ENCODE measurements at regions not wholly inside any gene's neighbourhood (a gene's known extent, or its start where the extent isn't known, plus 50 kb on each side); places are given as distances from the start of the nearest gene placed in this dataset.
"Not testable (repeated sequence)": the region's sequence is repeated elsewhere in the genome, so short reads cannot be mapped to it uniquely, and the experiment has no call there.

GRCh38 chr9:106456581-106456980 is 406.4 kb upstream of the ZNF462 start:
- DNase-seq, result no peak
- no peaks in the 10 kb centered on the region for H3K27me3 Mint-ChIP-seq
- H3K4me1 Mint-ChIP-seq, result no peaks in the 10 kb centered on the region
- H3K36me3 Mint-ChIP-seq, result no peaks in the 10 kb centered on the region
- peaks cover 7% of the 10 kb centered on the region for H3K9me3 Mint-ChIP-seq
- H3K4me3 Mint-ChIP-seq, result no peak overlapping the region
- no peak overlapping the region for H3K27ac Mint-ChIP-seq

- no peaks in the 10 kb centered on the region for H3K4me1 Mint-ChIP-seq
- H3K27me3 Mint-ChIP-seq, result no peaks in the 10 kb centered on the region
- H3K27ac Mint-ChIP-seq, result no peak overlapping the region
- DNase-seq, result no peak
- peaks cover 9% of the 10 kb centered on the region for H3K9me3 Mint-ChIP-seq
- peaks cover under 1% of the 10 kb centered on the region for H3K36me3 Mint-ChIP-seq
- no peak overlapping the region for H3K4me3 Mint-ChIP-seq
Measured at GRCh38 chr9:106467113-106467864, 395.7 kb upstream of the ZNF462 start.

GRCh38 chr9:106467865-106468164 is 395.2 kb upstream of the ZNF462 start:
- DNase-seq, result no peak
- H3K4me1 Mint-ChIP-seq, result no peaks in the 10 kb centered on the region
- H3K36me3 Mint-ChIP-seq, result peaks cover 2% of the 10 kb centered on the region
- H3K9me3 Mint-ChIP-seq, result peaks cover 9% of the 10 kb centered on the region
- no peak overlapping the region for H3K27ac Mint-ChIP-seq
- H3K4me3 Mint-ChIP-seq, result no peak overlapping the region
- no peaks in the 10 kb centered on the region for H3K27me3 Mint-ChIP-seq

GRCh38 chr9:106468431-106468830 is 394.5 kb upstream of the ZNF462 start:
- no peaks in the 10 kb centered on the region for H3K27me3 Mint-ChIP-seq
- no peaks in the 10 kb centered on the region for H3K4me1 Mint-ChIP-seq
- H3K9me3 Mint-ChIP-seq, result peaks cover 8% of the 10 kb centered on the region
- DNase-seq, result no peak
- H3K27ac Mint-ChIP-seq, result no peak overlapping the region
- no peak overlapping the region for H3K4me3 Mint-ChIP-seq
- peaks cover 2% of the 10 kb centered on the region for H3K36me3 Mint-ChIP-seq

DNA sequence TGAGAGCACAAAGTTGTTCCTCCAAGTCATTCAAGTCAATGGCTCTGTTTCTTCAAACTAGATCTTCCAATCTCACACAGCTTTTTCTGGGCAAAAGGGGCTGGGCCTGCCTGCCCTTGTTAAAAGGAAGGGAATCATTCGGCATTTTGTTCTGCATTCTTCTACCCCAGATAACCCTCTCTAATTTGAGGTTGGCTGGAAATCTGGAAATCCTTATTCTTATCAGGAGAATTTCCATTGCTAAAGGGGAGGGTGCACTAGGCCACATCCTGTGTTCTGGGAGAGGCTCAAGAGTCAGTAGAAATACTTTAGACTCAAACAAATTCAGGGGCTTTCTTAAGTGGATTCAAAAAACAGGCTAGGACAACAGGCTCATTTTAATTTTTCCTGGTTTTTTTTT is 384.7 kb upstream of the ZNF462 start:
- Mint-ChIP-seq H3K27me3 (no peaks in the 10 kb centered on the region), H3K36me3 (no peaks in the 10 kb centered on the region), H3K4me3 (no peak overlapping the region), H3K4me1 (no peaks in the 10 kb centered on the region), H3K27ac (no peak overlapping the region), H3K9me3 (peaks cover 7% of the 10 kb centered on the region)
- no peak for DNase-seq

- H3K4me3 Mint-ChIP-seq, result no peak overlapping the region
- no peak overlapping the region for H3K27ac Mint-ChIP-seq
- no peaks in the 10 kb centered on the region for H3K27me3 Mint-ChIP-seq
- DNase-seq, result no peak
- H3K36me3 Mint-ChIP-seq, result no peaks in the 10 kb centered on the region
- H3K9me3 Mint-ChIP-seq, result peaks cover 4% of the 10 kb centered on the region
- no peaks in the 10 kb centered on the region for H3K4me1 Mint-ChIP-seq
Measured at GRCh38 chr9:106478727-106479126, 384.2 kb upstream of the ZNF462 start.

GRCh38 chr9:106479679-106480078 is 383.3 kb upstream of the ZNF462 start:
- no peak for DNase-seq
- H3K4me1 Mint-ChIP-seq, result no peaks in the 10 kb centered on the region
- no peaks in the 10 kb centered on the region for H3K36me3 Mint-ChIP-seq
- H3K27me3 Mint-ChIP-seq, result no peaks in the 10 kb centered on the region
- peaks cover 2% of the 10 kb centered on the region for H3K9me3 Mint-ChIP-seq
- H3K27ac Mint-ChIP-seq, result no peak overlapping the region
- no peak overlapping the region for H3K4me3 Mint-ChIP-seq

GRCh38 chr9:106481013-106481609 is 381.9 kb upstream of the ZNF462 start:
- Mint-ChIP-seq H3K27ac (no peak overlapping the region), H3K36me3 (no peaks in the 10 kb centered on the region), H3K4me1 (no peaks in the 10 kb centered on the region), H3K9me3 (peaks cover 2% of the 10 kb centered on the region), H3K27me3 (no peaks in the 10 kb centered on the region), H3K4me3 (no peak overlapping the region)
- DNase-seq, result no peak

DNA sequence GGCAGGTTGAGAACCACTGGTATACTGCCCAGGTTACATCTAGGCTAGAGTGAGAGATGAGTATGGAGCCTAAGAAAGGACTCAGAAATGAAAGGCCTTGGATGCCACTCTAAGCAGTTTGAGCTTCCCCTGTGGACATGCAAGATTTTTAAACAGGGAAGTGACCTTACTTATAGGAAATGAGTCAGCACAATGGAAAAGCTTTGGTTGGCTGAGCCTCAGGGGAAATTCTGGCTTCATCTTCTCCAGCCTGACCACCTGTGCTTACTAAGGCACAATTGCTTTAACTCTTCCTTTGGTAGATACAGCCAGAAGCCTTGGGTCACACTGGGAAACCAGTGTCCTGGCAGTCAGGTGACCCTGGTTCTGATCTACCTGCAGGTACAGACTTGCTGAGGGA is 380.2 kb upstream of the ZNF462 start:
- Mint-ChIP-seq H3K4me3 (no peak overlapping the region), H3K9me3 (no peaks in the 10 kb centered on the region), H3K27ac (no peak overlapping the region), H3K4me1 (no peaks in the 10 kb centered on the region), H3K27me3 (no peaks in the 10 kb centered on the region), H3K36me3 (no peaks in the 10 kb centered on the region)
- no peak for DNase-seq

DNA sequence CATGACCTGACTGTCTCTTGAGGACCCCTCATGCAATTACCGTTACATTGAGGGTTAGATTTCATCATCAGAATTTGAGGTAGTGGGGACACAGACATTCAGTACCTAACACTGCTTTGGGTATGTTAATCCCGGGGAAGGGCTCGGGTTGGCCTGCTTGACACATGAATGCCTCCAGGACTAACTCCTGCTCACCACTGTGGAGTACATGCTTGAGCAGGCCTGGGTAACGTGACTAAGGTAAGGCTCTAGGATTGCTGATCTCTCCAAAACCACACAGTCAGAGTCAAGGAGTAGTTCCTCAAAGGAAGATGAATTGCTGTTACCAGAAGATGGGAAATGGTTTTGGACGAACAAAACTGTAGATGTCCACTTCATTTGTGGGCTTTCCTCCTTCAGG is 376.3 kb upstream of the ZNF462 start:
- Mint-ChIP-seq H3K4me3 (no peak overlapping the region), H3K36me3 (no peaks in the 10 kb centered on the region), H3K9me3 (peaks cover 1% of the 10 kb centered on the region), H3K4me1 (no peaks in the 10 kb centered on the region), H3K27me3 (no peaks in the 10 kb centered on the region), H3K27ac (no peak overlapping the region)
- DNase-seq, result no peak

- Mint-ChIP-seq H3K36me3 (no peaks in the 10 kb centered on the region), H3K27ac (no peak overlapping the region), H3K4me1 (no peaks in the 10 kb centered on the region), H3K4me3 (no peak overlapping the region), H3K9me3 (peaks cover 1% of the 10 kb centered on the region), H3K27me3 (no peaks in the 10 kb centered on the region)
- DNase-seq, result no peak
Measured at GRCh38 chr9:106487266-106487665, 375.7 kb upstream of the ZNF462 start.

- H3K36me3 Mint-ChIP-seq, H3K27ac Mint-ChIP-seq, H3K4me3 Mint-ChIP-seq, DNase-seq, H3K27me3 Mint-ChIP-seq, H3K4me1 Mint-ChIP-seq: not testable (repeated sequence)
- peaks cover 11% of the 10 kb centered on the region for H3K9me3 Mint-ChIP-seq
Measured at GRCh38 chr9:106492126-106492525, 370.8 kb upstream of the ZNF462 start.

GRCh38 chr9:106500171-106500570 is 362.8 kb upstream of the ZNF462 start:
- Mint-ChIP-seq H3K9me3 (peaks cover 3% of the 10 kb centered on the region), H3K27ac (no peak overlapping the region), H3K27me3 (no peaks in the 10 kb centered on the region)

GRCh38 chr9:106501210-106501609 is 361.8 kb upstream of the ZNF462 start:
- not testable (repeated sequence) for H3K4me3 Mint-ChIP-seq, H3K36me3 Mint-ChIP-seq, DNase-seq, H3K9me3 Mint-ChIP-seq, H3K27me3 Mint-ChIP-seq, H3K4me1 Mint-ChIP-seq, H3K27ac Mint-ChIP-seq

More at GRCh38 chr9:106500171-106500570, 362.8 kb upstream of the ZNF462 start:
- Mint-ChIP-seq H3K4me3 (no peak overlapping the region), H3K36me3 (no peaks in the 10 kb centered on the region), H3K4me1 (no peaks in the 10 kb centered on the region)
- DNase-seq, result no peak

GRCh38 chr9:106502930-106503329 is 360.0 kb upstream of the ZNF462 start:
- H3K4me3 Mint-ChIP-seq, result no peak overlapping the region
- no peaks in the 10 kb centered on the region for H3K4me1 Mint-ChIP-seq
- no peaks in the 10 kb centered on the region for H3K27me3 Mint-ChIP-seq
- H3K27ac Mint-ChIP-seq, result no peak overlapping the region
- H3K36me3 Mint-ChIP-seq, result no peaks in the 10 kb centered on the region
- DNase-seq, result no peak
- no peaks in the 10 kb centered on the region for H3K9me3 Mint-ChIP-seq

GRCh38 chr9:106503759-106504158 is 359.2 kb upstream of the ZNF462 start:
- Mint-ChIP-seq H3K36me3 (no peaks in the 10 kb centered on the region), H3K9me3 (no peaks in the 10 kb centered on the region), H3K4me3 (no peak overlapping the region), H3K4me1 (no peaks in the 10 kb centered on the region), H3K27me3 (no peaks in the 10 kb centered on the region), H3K27ac (no peak overlapping the region)
- DNase-seq, result no peak
